ENCODE measurements at regions not wholly inside any gene's neighbourhood (a gene's known extent, or its start where the extent isn't known, plus 50 kb on each side); places are given as distances from the start of the nearest gene placed in this dataset.

DNA sequence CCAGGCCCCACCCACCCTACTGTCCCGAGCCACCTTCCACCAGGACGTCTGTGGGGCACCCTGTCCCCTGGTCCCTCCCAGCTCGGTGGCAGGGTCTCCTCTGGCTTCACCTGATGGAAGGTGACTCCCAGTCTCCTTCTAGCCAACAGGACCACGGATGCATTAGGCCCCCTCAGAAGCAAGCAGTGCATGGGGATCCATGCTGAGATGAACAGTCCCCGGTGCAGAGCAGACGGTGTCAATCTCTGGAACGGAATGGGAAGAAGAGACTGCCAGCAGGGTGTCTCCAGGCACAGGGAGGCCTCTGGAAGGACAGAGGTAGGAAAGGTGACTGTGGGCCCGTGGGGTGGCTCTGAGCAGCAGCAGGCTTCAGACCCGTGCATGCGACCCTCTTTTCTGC is 65.2 kb upstream of the FZD7 start:
- Histone ChIP-seq H3K27me3 (no peaks in the 10 kb centered on the region), H3K9me3 (no peaks in the 10 kb centered on the region), H3K27ac (no peak overlapping the region), H3K4me3 (no peak overlapping the region), H3K4me1 (no peaks in the 10 kb centered on the region), H3K36me3 (no peaks in the 10 kb centered on the region), H3K9ac (ENCODE audit: low read depth in 2 of 2, low read length in 2 of 2) (no peak overlapping the region)
- intact Hi-C loops (cut with DNase I), result no loop called here
- TF ChIP-seq, protein P1, sequence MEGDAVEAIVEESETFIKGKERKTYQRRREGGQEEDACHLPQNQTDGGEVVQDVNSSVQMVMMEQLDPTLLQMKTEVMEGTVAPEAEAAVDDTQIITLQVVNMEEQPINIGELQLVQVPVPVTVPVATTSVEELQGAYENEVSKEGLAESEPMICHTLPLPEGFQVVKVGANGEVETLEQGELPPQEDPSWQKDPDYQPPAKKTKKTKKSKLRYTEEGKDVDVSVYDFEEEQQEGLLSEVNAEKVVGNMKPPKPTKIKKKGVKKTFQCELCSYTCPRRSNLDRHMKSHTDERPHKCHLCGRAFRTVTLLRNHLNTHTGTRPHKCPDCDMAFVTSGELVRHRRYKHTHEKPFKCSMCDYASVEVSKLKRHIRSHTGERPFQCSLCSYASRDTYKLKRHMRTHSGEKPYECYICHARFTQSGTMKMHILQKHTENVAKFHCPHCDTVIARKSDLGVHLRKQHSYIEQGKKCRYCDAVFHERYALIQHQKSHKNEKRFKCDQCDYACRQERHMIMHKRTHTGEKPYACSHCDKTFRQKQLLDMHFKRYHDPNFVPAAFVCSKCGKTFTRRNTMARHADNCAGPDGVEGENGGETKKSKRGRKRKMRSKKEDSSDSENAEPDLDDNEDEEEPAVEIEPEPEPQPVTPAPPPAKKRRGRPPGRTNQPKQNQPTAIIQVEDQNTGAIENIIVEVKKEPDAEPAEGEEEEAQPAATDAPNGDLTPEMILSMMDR (IDR thresholded peaks at IDR 0.05), result no peak
- DNase-seq, result no peak

DNA sequence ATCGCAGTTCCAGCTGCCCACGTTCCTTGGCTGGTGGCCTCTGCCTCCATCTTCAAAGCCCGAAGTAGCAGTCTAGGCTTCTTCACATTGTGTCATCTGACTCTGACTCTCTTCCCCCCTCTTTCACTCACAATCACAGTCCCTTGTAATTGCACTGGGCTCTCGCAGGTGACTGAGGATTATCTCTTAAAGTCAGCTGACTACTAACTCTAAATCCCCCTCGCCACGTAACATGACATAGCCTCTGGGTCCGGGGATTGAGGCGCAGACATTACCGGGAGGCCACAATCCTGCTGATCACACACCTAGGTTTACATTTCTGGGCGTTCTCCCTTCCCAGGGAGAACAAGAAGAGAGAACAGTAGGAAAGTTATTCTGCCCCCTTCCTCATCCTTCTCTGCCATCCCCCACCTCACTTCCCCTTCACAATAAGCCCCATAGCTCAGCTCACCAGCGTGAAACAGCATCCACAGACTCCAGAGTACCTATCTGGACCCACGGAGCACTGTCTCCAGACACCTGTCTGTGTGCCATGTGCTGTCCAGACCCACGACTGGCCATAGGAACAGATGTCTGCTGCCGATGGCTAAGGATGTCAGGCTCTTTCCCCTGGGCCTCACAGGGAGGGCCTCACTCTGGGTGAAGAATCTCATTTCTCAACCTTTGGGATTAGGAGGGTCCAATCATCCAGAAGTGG is 64.3 kb upstream of the FZD7 start:
- DNase-seq, result no peak
- TF ChIP-seq, protein P1 (IDR thresholded peaks at IDR 0.05), result no peak
- no peaks in the 10 kb centered on the region for H3K4me1 ChIP-seq
- no peaks in the 10 kb centered on the region for H3K27me3 ChIP-seq
- H3K27ac ChIP-seq, result no peak overlapping the region
- no peak overlapping the region for H3K4me3 ChIP-seq
- no peaks in the 10 kb centered on the region for H3K9me3 ChIP-seq
- intact Hi-C loops (cut with DNase I), result no loop called here
- no peaks in the 10 kb centered on the region for H3K36me3 ChIP-seq
- no peak overlapping the region for H3K9ac ChIP-seq (ENCODE audit: low read depth in 2 of 2, low read length in 2 of 2)

DNA sequence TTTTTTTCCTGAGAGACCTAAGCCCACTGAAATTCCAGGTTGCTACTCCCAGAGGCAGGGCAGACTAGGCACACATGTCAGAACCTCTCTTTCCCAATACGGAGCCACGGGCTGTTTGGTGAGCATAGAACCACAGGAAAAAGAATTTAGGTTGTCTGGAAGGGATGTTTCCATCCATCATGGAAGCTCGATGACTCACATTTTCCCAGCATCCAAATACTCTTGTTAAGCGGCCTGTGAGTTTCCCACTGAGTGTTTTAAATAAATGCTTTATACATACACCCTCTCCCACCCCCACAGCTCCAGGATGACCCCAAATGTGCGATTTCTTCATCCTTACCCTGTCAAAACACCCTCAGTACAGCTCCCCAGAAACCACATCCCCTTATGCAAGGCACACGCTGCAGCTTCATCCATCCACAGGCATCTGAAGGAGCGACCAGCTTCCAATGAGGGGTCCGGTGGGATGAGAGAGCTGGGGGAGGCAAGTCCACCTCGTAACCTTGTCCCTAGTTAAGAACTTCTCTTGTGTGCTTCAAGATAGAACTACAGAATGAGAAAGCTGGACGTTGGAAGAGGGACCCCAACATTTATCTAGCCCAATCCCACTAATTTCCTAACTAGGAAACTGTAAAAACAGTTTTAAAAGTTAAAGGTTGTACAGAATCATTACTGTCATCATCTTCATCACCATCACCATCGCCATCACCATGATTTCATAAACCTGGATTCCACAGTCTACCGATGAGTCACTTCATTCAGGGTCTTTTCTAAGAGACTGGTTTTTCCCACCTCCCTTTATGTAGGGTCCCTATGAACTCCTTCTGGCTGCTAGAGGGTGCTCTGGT is 63.5 kb upstream of the FZD7 start:
- H3K9ac ChIP-seq (ENCODE audit: low read depth in 2 of 2, low read length in 2 of 2), result no peak overlapping the region
- H3K4me1 ChIP-seq, result no peaks in the 10 kb centered on the region
- intact Hi-C loops (cut with DNase I), result loop anchor here (10.0 kb wide), 1 partner anchor 205 kb away; no protein-coding TSS in a partner anchor
- no peak overlapping the region for H3K4me3 ChIP-seq
- no peaks in the 10 kb centered on the region for H3K27me3 ChIP-seq
- H3K9me3 ChIP-seq, result no peaks in the 10 kb centered on the region
- DNase-seq, result no peak
- TF ChIP-seq, protein P1 (IDR thresholded peaks at IDR 0.05), result no peak
- H3K27ac ChIP-seq, result no peak overlapping the region
- no peaks in the 10 kb centered on the region for H3K36me3 ChIP-seq

DNA sequence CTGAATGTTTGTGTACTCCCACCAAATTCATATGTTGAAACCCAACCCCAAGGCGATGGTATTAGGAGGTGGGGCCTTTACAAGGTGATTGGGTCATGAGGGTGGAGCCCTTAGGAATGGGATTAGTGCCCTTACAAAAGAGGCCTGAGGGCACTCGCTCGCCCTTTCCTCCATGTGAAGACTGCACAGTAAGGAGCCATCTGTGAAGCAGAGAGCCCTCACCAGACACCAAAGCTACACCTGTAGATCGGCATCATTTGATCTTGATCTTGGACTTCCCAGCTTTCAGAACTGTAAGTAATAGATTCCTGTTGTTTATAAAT is 62.9 kb upstream of the FZD7 start:
- DNase-seq, result no peak
- no peaks in the 10 kb centered on the region for H3K4me1 ChIP-seq
- no peaks in the 10 kb centered on the region for H3K36me3 ChIP-seq
- no peak overlapping the region for H3K27ac ChIP-seq
- no peaks in the 10 kb centered on the region for H3K27me3 ChIP-seq
- intact Hi-C loops (cut with DNase I), result loop anchor here (10.0 kb wide), 1 partner anchor 204 kb away; no protein-coding TSS in a partner anchor
- no peaks in the 10 kb centered on the region for H3K9me3 ChIP-seq
- TF ChIP-seq, protein P1 (IDR thresholded peaks at IDR 0.05), result no peak
- H3K9ac ChIP-seq (ENCODE audit: low read depth in 2 of 2, low read length in 2 of 2), result no peak overlapping the region
- no peak overlapping the region for H3K4me3 ChIP-seq

DNA sequence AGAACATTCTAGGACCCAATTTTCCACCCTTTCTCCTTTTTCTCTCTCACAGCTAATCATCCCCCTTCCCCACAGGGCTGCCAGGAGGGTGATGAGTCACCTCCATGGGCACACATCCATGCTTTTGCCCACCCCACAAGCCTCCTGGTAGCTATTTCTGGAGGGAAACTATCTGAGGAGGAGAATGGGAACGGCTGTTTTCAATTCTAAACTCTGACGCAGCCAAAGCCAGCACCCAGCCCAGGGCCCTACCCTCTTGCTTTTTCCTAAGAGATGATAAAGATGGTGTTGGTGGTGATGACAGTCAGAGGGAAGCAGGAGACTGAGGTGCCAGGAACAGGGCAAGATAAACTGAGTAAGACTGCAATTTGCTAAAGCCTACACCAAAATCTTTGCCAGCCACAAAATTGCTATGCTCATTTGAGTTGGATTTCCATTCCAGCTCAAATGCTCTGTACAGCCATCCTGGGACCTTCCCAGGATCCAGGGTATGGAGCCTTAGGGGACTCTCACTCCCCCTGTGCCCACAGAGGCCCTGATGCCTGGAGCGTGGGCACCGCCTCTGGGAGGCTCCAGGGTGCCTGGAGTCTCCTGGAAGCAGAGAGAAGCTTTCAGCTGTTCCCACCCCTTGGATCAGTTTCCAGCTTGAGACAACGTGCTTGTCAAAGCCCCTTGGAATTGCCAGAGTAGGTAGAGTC is 62.0 kb upstream of the FZD7 start:
- Histone ChIP-seq H3K9ac (ENCODE audit: low read depth in 2 of 2, low read length in 2 of 2) (no peak overlapping the region), H3K9me3 (no peaks in the 10 kb centered on the region), H3K27ac (no peak overlapping the region), H3K4me3 (no peak overlapping the region), H3K27me3 (no peaks in the 10 kb centered on the region), H3K4me1 (no peaks in the 10 kb centered on the region), H3K36me3 (no peaks in the 10 kb centered on the region)
- intact Hi-C loops (cut with DNase I), result loop anchor here (10.0 kb wide), 1 partner anchor 203 kb away; no protein-coding TSS in a partner anchor
- no peak for DNase-seq
- TF ChIP-seq, protein P1 (IDR thresholded peaks at IDR 0.05), result no peak
